Ascending aorta (tissue), 2 donors: ENCODE measurements at regions not wholly inside any gene's neighbourhood (a gene's known extent, or its start where the extent isn't known, plus 50 kb on each side); places are given as distances from the start of the nearest gene placed in this dataset.
A peak's percentile ranks its signal among the peaks of the same experiment; 100 is the strongest.

Experiments
- DNase-seq, 2 donors: peaks; one replicate each; pipeline ENCODE4 v3.0.0-alpha.2; 2019; ENCODE audit warnings: low spot score in 2 of 2
- H3K27ac ChIP-seq, 2 donors: fragments of 200-600 bp; sonication (generic); one replicate each; pipeline ENCODE4 v1.5.1; 2016 to 2017; ENCODE audit warnings: mild to moderate bottlenecking in 1 of 2
- H3K27me3 ChIP-seq: fragments of 200-600 bp; sonication (generic); one replicate; pipeline ENCODE4 v1.5.1; 2017
- H3K36me3 ChIP-seq, 2 donors: fragments of 200-600 bp; sonication (generic); one replicate each; pipeline ENCODE4 v1.5.1; 2016
- H3K4me1 ChIP-seq, 2 donors: fragments of 200-600 bp; sonication (generic); one replicate each; pipeline ENCODE4 v1.5.1; 2016 to 2017; ENCODE audit warnings: mild to moderate bottlenecking in 1 of 2
- H3K4me3 ChIP-seq, 2 donors: fragments of 200-600 bp; sonication (generic); one replicate each; pipeline ENCODE4 v1.5.1; 2016 to 2017; ENCODE audit warnings: mild to moderate bottlenecking in 1 of 2
- H3K9me3 ChIP-seq, 2 donors: fragments of 200-600 bp; sonication (generic); one replicate each; pipeline ENCODE4 v1.5.1; 2016
- CTCF ChIP-seq, 3 experiments: fragments of 200-600 bp in 2 of 3; fragments of 450-650 bp in 1 of 3; sonication (generic) in 2 of 3; IDR thresholded peaks; one replicate each; pipeline ENCODE4 v1.5.1; 2016 to 2019; ENCODE audit warnings: antibody characterized with exemption in 3 of 3, mild to moderate bottlenecking in 1 of 3, moderate library complexity in 1 of 3
- intact Hi-C: fragments of 100-400 bp; cut with DNase I; formaldehyde crosslinking; loops from one replicate; pipeline ENCODE4 v1.15.1; 2023

GRCh38 chr12:92571169-92571568 is 131.6 kb upstream of the PLEKHG7 start:
- Histone ChIP-seq H3K27ac (no peak overlapping the region), H3K9me3 (no peaks in the 10 kb centered on the region), H3K4me3 (no peak overlapping the region), H3K36me3 (no peaks in the 10 kb centered on the region), H3K27me3 (no peaks in the 10 kb centered on the region), H3K4me1 (no peaks in the 10 kb centered on the region)
- no peak for TF ChIP-seq CTCF (IDR thresholded peaks at IDR 0.05)
- intact Hi-C loops, result loop anchor here (2.0 to 5.0 kb wide), 4 partner anchors 426 to 1209 kb away; partner anchors contain the start of gene BTG1
- DNase-seq, result no peak

DNA sequence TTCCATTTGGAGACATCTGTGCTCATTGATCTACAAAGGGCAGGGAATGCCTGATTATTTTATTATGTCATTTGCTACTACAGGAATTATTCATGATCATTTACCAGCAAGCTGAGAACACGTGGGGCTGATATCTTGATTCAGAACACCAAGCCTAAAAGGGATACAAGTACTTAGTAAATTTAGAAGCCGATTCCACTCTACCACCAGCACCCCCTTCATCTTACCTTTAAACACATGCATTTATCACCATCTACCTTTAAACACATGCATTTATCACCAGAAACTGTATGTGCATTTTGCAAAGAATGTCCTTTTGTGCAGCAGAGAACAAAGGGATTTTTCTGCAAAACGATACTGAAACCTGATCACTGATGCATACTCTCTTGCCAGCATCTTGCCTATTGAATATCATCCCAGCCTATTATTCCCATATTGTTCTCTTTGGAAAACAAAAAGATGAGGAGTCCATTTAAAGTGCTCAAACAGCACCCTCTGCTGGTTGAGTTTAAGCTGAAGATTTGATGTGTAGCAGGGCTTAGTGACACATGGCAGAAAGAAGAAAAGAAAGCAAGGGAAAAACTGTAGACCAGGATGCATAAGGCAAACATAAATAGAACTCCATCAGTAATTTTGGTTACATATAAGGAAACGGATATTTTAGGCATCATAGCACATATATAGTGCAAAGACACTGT is 132.6 kb upstream of the PLEKHG7 start:
- H3K4me1 ChIP-seq, result no peaks in the 10 kb centered on the region
- intact Hi-C loops, result loop anchor here (1.0 to 5.0 kb wide), 5 partner anchors 425 to 1208 kb away; partner anchors contain the start of gene BTG1
- no peaks in the 10 kb centered on the region for H3K9me3 ChIP-seq
- peak in 1 of 2 donors; percentile 82 for DNase-seq
- no peaks in the 10 kb centered on the region for H3K36me3 ChIP-seq
- TF ChIP-seq CTCF (IDR thresholded peaks at IDR 0.05), result peak; percentile 51 to 87 (median 71)
- no peak overlapping the region for H3K27ac ChIP-seq
- no peak overlapping the region for H3K4me3 ChIP-seq
- no peaks in the 10 kb centered on the region for H3K27me3 ChIP-seq

GRCh38 chr12:92568691-92569090 is 134.1 kb upstream of the PLEKHG7 start:
- no peak for TF ChIP-seq CTCF (IDR thresholded peaks at IDR 0.05)
- no peaks in the 10 kb centered on the region for H3K9me3 ChIP-seq
- no peak overlapping the region for H3K27ac ChIP-seq
- H3K27me3 ChIP-seq, result no peaks in the 10 kb centered on the region
- no peak for DNase-seq
- no peaks in the 10 kb centered on the region for H3K36me3 ChIP-seq
- intact Hi-C loops, result no loop called here
- H3K4me1 ChIP-seq, result peaks cover 0 to 1% of the 10 kb centered on the region in 2 donors
- no peak overlapping the region for H3K4me3 ChIP-seq

GRCh38 chr12:92566448-92567019 is 136.3 kb upstream of the PLEKHG7 start:
- H3K27ac ChIP-seq, result no peak overlapping the region
- H3K36me3 ChIP-seq, result no peaks in the 10 kb centered on the region
- H3K4me1 ChIP-seq, result peaks cover 11 to 12% of the 10 kb centered on the region in 2 donors
- no peaks in the 10 kb centered on the region for H3K27me3 ChIP-seq
- DNase-seq, result no peak
- no peaks in the 10 kb centered on the region for H3K9me3 ChIP-seq
- TF ChIP-seq CTCF (IDR thresholded peaks at IDR 0.05), result no peak
- intact Hi-C loops, result no loop called here
- no peak overlapping the region for H3K4me3 ChIP-seq

DNA sequence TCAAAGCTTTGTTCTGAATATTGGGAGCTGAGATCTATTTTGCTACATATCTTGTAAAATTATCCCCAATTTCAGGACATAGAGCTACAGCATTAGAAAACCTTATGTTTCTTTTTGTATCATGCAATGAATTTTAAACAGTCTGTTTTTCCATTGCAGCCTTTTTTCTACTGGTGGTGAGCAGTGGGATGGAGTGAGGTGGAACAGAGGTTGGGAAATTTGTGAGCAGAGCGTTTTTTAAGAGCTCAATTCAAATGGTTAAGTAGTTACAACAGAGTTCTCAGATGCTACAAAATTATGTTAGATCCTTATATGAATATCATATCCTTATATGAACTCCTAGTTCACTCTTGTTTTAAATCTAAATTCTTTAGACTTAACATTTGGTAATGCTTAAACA is 139.0 kb upstream of the PLEKHG7 start:
- H3K9me3 ChIP-seq, result no peaks in the 10 kb centered on the region
- no peak overlapping the region for H3K27ac ChIP-seq
- DNase-seq, result no peak
- H3K4me3 ChIP-seq, result no peak overlapping the region
- no peaks in the 10 kb centered on the region for H3K27me3 ChIP-seq
- no peaks in the 10 kb centered on the region for H3K36me3 ChIP-seq
- intact Hi-C loops, result loop anchor here (2.0 kb wide), 1 partner anchor 419 kb away; the partner anchor contains the start of gene BTG1
- no peak for TF ChIP-seq CTCF (IDR thresholded peaks at IDR 0.05)
- H3K4me1 ChIP-seq, result peaks cover 11 to 19% of the 10 kb centered on the region in 2 donors
